ENCODE measurements at regions not wholly inside any gene's neighbourhood (a gene's known extent, or its start where the extent isn't known, plus 50 kb on each side); places are given as distances from the start of the nearest gene placed in this dataset.

- ChIA-PET POLR2A (no interaction called here), RAD21 (ENCODE audit: low non-redundant PET in 1 of 2, low total read pairs in 2 of 2, uncharacterized antibody in 2 of 2, unreplicated experiment in 2 of 2) (no interaction called here), CTCF (no interaction called here)
- no peaks in the 10 kb centered on the region for H3K4me1 ChIP-seq (ENCODE audit: control insufficient read depth in 1 of 2, insufficient read depth in 2 of 2, low read length in 2 of 2)
- H3K4me2 ChIP-seq (ENCODE audit: low read length): no peak overlapping the region
- H3K36me3 ChIP-seq (ENCODE audit: control insufficient read depth in 1 of 2, insufficient read depth in 2 of 2, low read length in 2 of 2): no peaks in the 10 kb centered on the region
- no peaks in the 10 kb centered on the region for H3K9me2 ChIP-seq (ENCODE audit: insufficient read depth)
- no peak overlapping the region for H2AFZ ChIP-seq (ENCODE audit: low read depth, low read length, poor library complexity, severe bottlenecking)
- H3K79me2 ChIP-seq (ENCODE audit: insufficient read depth, low read length): no peaks in the 10 kb centered on the region
- no peak overlapping the region for H3K4me3 ChIP-seq (replicated peaks in 1 of 2; ENCODE audit: low read depth in 1 of 2, low read length in 2 of 2)
- H3K9ac ChIP-seq (ENCODE audit: low read length): no peak overlapping the region
- no peaks in the 10 kb centered on the region for H3K27me3 ChIP-seq (ENCODE audit: insufficient read depth, low read length)
- intact Hi-C loops (cut with micrococcal nuclease): no loop called here
- H3K27ac ChIP-seq (ENCODE audit: low read depth, low read length): no peak overlapping the region
- peaks cover 3 to 12% of the 10 kb centered on the region in 2 experiments; a peak in 2 of 4 replicates for H3K9me3 ChIP-seq (ENCODE audit: control insufficient read depth in 1 of 2, insufficient read depth in 1 of 2, low read depth in 1 of 2, low read length in 2 of 2)
- no peak for ATAC-seq
- TF ChIP-seq FOSL1 (IDR thresholded peaks at IDR 0.05; ENCODE audit: low read depth): no peak
- TF ChIP-seq SIN3A (IDR thresholded peaks at IDR 0.05; ENCODE audit: low read depth): no peak
- TF ChIP-seq, protein P1, sequence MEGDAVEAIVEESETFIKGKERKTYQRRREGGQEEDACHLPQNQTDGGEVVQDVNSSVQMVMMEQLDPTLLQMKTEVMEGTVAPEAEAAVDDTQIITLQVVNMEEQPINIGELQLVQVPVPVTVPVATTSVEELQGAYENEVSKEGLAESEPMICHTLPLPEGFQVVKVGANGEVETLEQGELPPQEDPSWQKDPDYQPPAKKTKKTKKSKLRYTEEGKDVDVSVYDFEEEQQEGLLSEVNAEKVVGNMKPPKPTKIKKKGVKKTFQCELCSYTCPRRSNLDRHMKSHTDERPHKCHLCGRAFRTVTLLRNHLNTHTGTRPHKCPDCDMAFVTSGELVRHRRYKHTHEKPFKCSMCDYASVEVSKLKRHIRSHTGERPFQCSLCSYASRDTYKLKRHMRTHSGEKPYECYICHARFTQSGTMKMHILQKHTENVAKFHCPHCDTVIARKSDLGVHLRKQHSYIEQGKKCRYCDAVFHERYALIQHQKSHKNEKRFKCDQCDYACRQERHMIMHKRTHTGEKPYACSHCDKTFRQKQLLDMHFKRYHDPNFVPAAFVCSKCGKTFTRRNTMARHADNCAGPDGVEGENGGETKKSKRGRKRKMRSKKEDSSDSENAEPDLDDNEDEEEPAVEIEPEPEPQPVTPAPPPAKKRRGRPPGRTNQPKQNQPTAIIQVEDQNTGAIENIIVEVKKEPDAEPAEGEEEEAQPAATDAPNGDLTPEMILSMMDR (IDR thresholded peaks at IDR 0.05 in 2 of 3, conservative IDR thresholded peaks at IDR 0.05 in 1 of 3; ENCODE audit: borderline replicate concordance in 1 of 3, insufficient read depth in 1 of 3, low read depth in 2 of 3, low read length in 2 of 3): no peak
- TF ChIP-seq ZNF274 (IDR thresholded peaks at IDR 0.05; ENCODE audit: low read depth, low read length): no peak
- no peak for TF ChIP-seq ELF1 (IDR thresholded peaks at IDR 0.05; ENCODE audit: borderline replicate concordance, low read depth)
- TF ChIP-seq SP1 (IDR thresholded peaks at IDR 0.05; ENCODE audit: low read depth): no peak
- no peak for TF ChIP-seq TCF7L2 (IDR thresholded peaks at IDR 0.05; ENCODE audit: borderline replicate concordance, extremely low read depth, insufficient read depth, insufficient read length)
- TF ChIP-seq, protein P2, sequence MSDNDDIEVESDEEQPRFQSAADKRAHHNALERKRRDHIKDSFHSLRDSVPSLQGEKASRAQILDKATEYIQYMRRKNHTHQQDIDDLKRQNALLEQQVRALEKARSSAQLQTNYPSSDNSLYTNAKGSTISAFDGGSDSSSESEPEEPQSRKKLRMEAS (IDR thresholded peaks at IDR 0.05): no peak
- DNase-seq (ENCODE audit: low read depth, low spot score): no peak
- no peaks in the 10 kb centered on the region for H4K20me1 ChIP-seq (ENCODE audit: insufficient read depth)
- no TSS peak for BruUV-seq (replicated peaks)
These were observed 202.8 kb upstream of the SOX5 start for GRCh38 chr12:24152270-24152669.

- H4K20me1 ChIP-seq (ENCODE audit: insufficient read depth): no peaks in the 10 kb centered on the region
- no peaks in the 10 kb centered on the region for H3K9me2 ChIP-seq (ENCODE audit: insufficient read depth)
- POLR2A ChIA-PET: no interaction called here
- no peak overlapping the region for H3K4me3 ChIP-seq (replicated peaks in 1 of 2; ENCODE audit: low read depth in 1 of 2, low read length in 2 of 2)
- H3K4me2 ChIP-seq (ENCODE audit: low read length): no peak overlapping the region
- no peak overlapping the region for H3K27ac ChIP-seq (ENCODE audit: low read depth, low read length)
- ATAC-seq: no peak
- RAD21 ChIA-PET (ENCODE audit: low non-redundant PET in 1 of 2, low total read pairs in 2 of 2, uncharacterized antibody in 2 of 2, unreplicated experiment in 2 of 2): no interaction called here
- no peak overlapping the region for H2AFZ ChIP-seq (ENCODE audit: low read depth, low read length, poor library complexity, severe bottlenecking)
- no peaks in the 10 kb centered on the region for H3K4me1 ChIP-seq (ENCODE audit: control insufficient read depth in 1 of 2, insufficient read depth in 2 of 2, low read length in 2 of 2)
- H3K79me2 ChIP-seq (ENCODE audit: insufficient read depth, low read length): no peaks in the 10 kb centered on the region
- CTCF ChIA-PET: no interaction called here
- H3K9me3 ChIP-seq (ENCODE audit: control insufficient read depth in 1 of 2, insufficient read depth in 1 of 2, low read depth in 1 of 2, low read length in 2 of 2): peaks cover 7 to 8% of the 10 kb centered on the region in 2 experiments; a peak in 3 of 4 replicates
- BruUV-seq (replicated peaks): no TSS peak
- intact Hi-C loops (cut with micrococcal nuclease): no loop called here
- TF ChIP-seq POLR2A (IDR thresholded peaks at IDR 0.05; ENCODE audit: borderline replicate concordance, extremely low read depth, insufficient read depth, insufficient read length): no peak
- H3K27me3 ChIP-seq (ENCODE audit: insufficient read depth, low read length): no peaks in the 10 kb centered on the region
- no peak for DNase-seq (ENCODE audit: low read depth, low spot score)
- no peaks in the 10 kb centered on the region for H3K36me3 ChIP-seq (ENCODE audit: control insufficient read depth in 1 of 2, insufficient read depth in 2 of 2, low read length in 2 of 2)
- H3K9ac ChIP-seq (ENCODE audit: low read length): no peak overlapping the region
These were observed 194.5 kb upstream of the SOX5 start for GRCh38 chr12:24143928-24144327.

Measured in HCT116 (cell line).